DND-41 (cell line): ENCODE measurements at regions not wholly inside any gene's neighbourhood (a gene's known extent, or its start where the extent isn't known, plus 50 kb on each side); places are given as distances from the start of the nearest gene placed in this dataset.

ENCODE experiments used
- EZH2 ChIP-seq: IDR thresholded peaks from 3 replicates; pipeline ENCODE4 v1.6.1; 2012; ENCODE audit warnings: borderline replicate concordance, low read depth, mild to moderate bottlenecking, moderate library complexity, low read length, inconsistent platforms; ENCODE audit not compliant: severe bottlenecking
- TF ChIP-seq, protein P1 (sequence below): IDR thresholded peaks from 2 replicates; pipeline ENCODE4 v1.5.1; 2012; ENCODE audit warnings: borderline replicate concordance, low read length, moderate library complexity, mild to moderate bottlenecking; ENCODE audit not compliant: poor library complexity, severe bottlenecking; ENCODE audit errors: extremely low read depth

DNA sequence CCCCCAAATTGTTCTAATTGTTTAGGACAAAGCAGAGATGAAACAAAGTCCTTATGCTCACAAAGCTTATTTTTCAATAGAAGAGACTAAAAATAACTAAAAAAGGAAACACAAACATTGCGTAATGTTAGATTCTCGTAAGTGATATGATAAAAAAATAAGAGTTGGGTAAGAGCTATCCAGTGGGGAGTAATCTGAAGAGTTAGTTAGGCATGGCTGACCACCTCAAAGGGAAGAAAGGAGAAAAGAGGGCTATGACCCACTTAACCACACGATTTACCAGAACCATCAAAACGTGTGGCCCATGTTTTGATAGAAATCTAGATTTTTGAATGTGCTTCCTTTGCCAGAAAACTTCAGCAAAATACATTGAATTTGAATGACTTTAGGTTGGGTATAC lies 1296.8 kb upstream of the NUDT12 start:
- no peak for TF ChIP-seq EZH2
- TF ChIP-seq, protein P1, sequence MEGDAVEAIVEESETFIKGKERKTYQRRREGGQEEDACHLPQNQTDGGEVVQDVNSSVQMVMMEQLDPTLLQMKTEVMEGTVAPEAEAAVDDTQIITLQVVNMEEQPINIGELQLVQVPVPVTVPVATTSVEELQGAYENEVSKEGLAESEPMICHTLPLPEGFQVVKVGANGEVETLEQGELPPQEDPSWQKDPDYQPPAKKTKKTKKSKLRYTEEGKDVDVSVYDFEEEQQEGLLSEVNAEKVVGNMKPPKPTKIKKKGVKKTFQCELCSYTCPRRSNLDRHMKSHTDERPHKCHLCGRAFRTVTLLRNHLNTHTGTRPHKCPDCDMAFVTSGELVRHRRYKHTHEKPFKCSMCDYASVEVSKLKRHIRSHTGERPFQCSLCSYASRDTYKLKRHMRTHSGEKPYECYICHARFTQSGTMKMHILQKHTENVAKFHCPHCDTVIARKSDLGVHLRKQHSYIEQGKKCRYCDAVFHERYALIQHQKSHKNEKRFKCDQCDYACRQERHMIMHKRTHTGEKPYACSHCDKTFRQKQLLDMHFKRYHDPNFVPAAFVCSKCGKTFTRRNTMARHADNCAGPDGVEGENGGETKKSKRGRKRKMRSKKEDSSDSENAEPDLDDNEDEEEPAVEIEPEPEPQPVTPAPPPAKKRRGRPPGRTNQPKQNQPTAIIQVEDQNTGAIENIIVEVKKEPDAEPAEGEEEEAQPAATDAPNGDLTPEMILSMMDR = no peak
